SK-N-SH treated with all-trans-retinoic acid at 6 μM for 48 hours (cell line): ENCODE measurements at regions not wholly inside any gene's neighbourhood (a gene's known extent, or its start where the extent isn't known, plus 50 kb on each side); places are given as distances from the start of the nearest gene placed in this dataset.

Experiments
- ARNTL ChIP-seq: fragments of 450-650 bp; formaldehyde crosslinking; IDR thresholded peaks from 2 replicates; pipeline ENCODE4 v1.5.0; 2020; ENCODE audit warnings: low read depth, mild to moderate bottlenecking, moderate library complexity, borderline replicate concordance
- CSDC2 ChIP-seq: fragments of 250-450 bp; sonication (Bioruptor Pico); IDR thresholded peaks from 2 replicates; pipeline ENCODE4 v1.5.0; 2020; ENCODE audit warnings: mild to moderate bottlenecking, moderate library complexity
- PPARA ChIP-seq: fragments of 250-450 bp; sonication (Bioruptor Pico); IDR thresholded peaks from 2 replicates; pipeline ENCODE4 v1.5.0; 2020; ENCODE audit warnings: mild to moderate bottlenecking, borderline replicate concordance
- RARB ChIP-seq: fragments of 250-450 bp; sonication (Bioruptor Pico); IDR thresholded peaks from 2 replicates; pipeline ENCODE4 v1.8.0; 2021; ENCODE audit warnings: mild to moderate bottlenecking, moderate library complexity
- ZFP3 ChIP-seq: fragments of 250-450 bp; sonication (Bioruptor Pico); IDR thresholded peaks from 2 replicates; pipeline ENCODE4 v1.5.0; 2020; ENCODE audit warnings: mild to moderate bottlenecking, moderate library complexity
- ZNF565 ChIP-seq: fragments of 450-650 bp; formaldehyde crosslinking; conservative IDR thresholded peaks from 2 replicates; pipeline ENCODE4 v1.5.0; 2020; ENCODE audit warnings: low read depth, mild to moderate bottlenecking, moderate library complexity
- ZNF70 ChIP-seq: fragments of 450-650 bp; formaldehyde crosslinking; IDR thresholded peaks from 2 replicates; pipeline ENCODE4 v1.5.0; 2020; ENCODE audit warnings: mild to moderate bottlenecking, moderate library complexity
- ZNF8 ChIP-seq: fragments of 450-650 bp; formaldehyde crosslinking; IDR thresholded peaks from 2 replicates; pipeline ENCODE4 v1.5.0; 2020; ENCODE audit warnings: mild to moderate bottlenecking, moderate library complexity
- TF ChIP-seq, protein P1 (sequence below): fragments of 250-450 bp; sonication (Bioruptor Pico); IDR thresholded peaks from 2 replicates; pipeline ENCODE4 v1.8.0; 2020; ENCODE audit warnings: mild to moderate bottlenecking, moderate library complexity, borderline replicate concordance
- TF ChIP-seq, protein P2 (sequence below): fragments of 250-450 bp; sonication (Bioruptor Pico); IDR thresholded peaks from 2 replicates; pipeline ENCODE4 v1.8.0; 2021; ENCODE audit warnings: low read depth, mild to moderate bottlenecking, moderate library complexity, borderline replicate concordance
- TF ChIP-seq, protein P3 (sequence below): fragments of 250-450 bp; sonication (Bioruptor Pico); IDR thresholded peaks from 2 replicates; pipeline ENCODE4 v1.5.1; 2020; ENCODE audit warnings: low read depth, mild to moderate bottlenecking, moderate library complexity

DNA sequence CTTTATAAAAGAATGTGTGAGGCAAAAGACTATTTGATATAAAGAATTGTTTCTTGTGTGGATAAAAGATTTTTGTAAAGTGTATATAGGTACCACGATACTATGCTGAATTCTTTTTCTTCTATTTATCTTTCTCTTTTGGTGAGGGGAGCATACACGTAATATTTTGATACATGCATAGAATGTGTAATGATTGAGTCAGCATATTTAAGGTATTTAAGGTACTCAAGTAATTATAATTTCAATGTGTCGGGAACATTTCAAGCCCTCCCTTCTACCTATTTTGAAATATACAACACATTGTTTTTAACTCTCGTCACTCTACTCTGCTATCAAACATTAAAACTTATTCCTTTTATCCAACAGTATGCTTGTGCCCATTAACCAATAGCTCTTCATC is 1221.6 kb upstream of the PHF14 start:
- TF ChIP-seq, protein P1, sequence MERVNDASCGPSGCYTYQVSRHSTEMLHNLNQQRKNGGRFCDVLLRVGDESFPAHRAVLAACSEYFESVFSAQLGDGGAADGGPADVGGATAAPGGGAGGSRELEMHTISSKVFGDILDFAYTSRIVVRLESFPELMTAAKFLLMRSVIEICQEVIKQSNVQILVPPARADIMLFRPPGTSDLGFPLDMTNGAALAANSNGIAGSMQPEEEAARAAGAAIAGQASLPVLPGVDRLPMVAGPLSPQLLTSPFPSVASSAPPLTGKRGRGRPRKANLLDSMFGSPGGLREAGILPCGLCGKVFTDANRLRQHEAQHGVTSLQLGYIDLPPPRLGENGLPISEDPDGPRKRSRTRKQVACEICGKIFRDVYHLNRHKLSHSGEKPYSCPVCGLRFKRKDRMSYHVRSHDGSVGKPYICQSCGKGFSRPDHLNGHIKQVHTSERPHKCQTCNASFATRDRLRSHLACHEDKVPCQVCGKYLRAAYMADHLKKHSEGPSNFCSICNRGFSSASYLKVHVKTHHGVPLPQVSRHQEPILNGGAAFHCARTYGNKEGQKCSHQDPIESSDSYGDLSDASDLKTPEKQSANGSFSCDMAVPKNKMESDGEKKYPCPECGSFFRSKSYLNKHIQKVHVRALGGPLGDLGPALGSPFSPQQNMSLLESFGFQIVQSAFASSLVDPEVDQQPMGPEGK: no peak
- TF ChIP-seq ZNF565 (CRISPR knock-in tag) (no peak), ZNF70 (no peak), ARNTL (no peak), PPARA (CRISPR knock-in tag) (no peak), CSDC2 (CRISPR knock-in tag) (no peak), RARB (no peak), ZFP3 (CRISPR knock-in tag) (no peak), ZNF8 (CRISPR knock-in tag) (no peak)
- TF ChIP-seq, protein P2, sequence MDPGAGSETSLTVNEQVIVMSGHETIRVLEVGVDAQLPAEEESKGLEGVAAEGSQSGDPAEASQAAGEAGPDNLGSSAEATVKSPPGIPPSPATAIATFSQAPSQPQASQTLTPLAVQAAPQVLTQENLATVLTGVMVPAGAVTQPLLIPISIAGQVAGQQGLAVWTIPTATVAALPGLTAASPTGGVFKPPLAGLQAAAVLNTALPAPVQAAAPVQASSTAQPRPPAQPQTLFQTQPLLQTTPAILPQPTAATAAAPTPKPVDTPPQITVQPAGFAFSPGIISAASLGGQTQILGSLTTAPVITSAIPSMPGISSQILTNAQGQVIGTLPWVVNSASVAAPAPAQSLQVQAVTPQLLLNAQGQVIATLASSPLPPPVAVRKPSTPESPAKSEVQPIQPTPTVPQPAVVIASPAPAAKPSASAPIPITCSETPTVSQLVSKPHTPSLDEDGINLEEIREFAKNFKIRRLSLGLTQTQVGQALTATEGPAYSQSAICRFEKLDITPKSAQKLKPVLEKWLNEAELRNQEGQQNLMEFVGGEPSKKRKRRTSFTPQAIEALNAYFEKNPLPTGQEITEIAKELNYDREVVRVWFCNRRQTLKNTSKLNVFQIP (CRISPR knock-in tag): no peak
- TF ChIP-seq, protein P3, sequence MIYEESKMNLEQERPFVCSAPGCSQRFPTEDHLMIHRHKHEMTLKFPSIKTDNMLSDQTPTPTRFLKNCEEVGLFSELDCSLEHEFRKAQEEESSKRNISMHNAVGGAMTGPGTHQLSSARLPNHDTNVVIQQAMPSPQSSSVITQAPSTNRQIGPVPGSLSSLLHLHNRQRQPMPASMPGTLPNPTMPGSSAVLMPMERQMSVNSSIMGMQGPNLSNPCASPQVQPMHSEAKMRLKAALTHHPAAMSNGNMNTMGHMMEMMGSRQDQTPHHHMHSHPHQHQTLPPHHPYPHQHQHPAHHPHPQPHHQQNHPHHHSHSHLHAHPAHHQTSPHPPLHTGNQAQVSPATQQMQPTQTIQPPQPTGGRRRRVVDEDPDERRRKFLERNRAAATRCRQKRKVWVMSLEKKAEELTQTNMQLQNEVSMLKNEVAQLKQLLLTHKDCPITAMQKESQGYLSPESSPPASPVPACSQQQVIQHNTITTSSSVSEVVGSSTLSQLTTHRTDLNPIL (CRISPR knock-in tag): no peak
